Loucy (cell line): ENCODE measurements at regions not wholly inside any gene's neighbourhood (a gene's known extent, or its start where the extent isn't known, plus 50 kb on each side); places are given as distances from the start of the nearest gene placed in this dataset.

ENCODE experiments used
- EZH2phosphoT487 ChIP-seq: fragments of 200-600 bp; IDR thresholded peaks from 2 replicates; pipeline ENCODE4 v1.6.1; 2018; ENCODE audit warnings: antibody characterized with exemption, mild to moderate bottlenecking, moderate library complexity, borderline replicate concordance
- TF ChIP-seq, protein P1 (sequence below): fragments of 200-600 bp; sonication (generic); conservative IDR thresholded peaks from 2 replicates; pipeline ENCODE4 v1.5.1; 2014; ENCODE audit warnings: mild to moderate bottlenecking, antibody characterized with exemption, low read length

DNA sequence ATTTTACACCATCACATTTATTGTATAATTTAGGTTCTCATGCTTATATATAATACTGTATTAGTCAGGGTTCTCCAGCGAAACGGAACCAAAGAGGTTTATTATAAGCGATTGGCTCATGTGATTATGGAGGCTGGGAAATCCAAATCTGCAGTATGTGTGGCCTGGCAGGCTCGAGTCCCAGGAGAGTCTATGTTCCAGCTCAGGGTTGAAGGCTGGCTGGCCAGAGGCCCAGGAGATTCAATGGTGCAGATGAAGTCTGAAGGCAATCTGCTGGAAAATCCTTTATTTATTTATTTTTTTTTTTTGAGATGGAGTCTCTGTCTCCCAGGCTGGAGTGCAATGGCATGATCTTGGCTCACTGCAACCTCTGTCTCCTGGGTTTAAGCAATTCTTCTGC, 63.0 kb upstream of the WDFY3 start:
- TF ChIP-seq, protein P1, sequence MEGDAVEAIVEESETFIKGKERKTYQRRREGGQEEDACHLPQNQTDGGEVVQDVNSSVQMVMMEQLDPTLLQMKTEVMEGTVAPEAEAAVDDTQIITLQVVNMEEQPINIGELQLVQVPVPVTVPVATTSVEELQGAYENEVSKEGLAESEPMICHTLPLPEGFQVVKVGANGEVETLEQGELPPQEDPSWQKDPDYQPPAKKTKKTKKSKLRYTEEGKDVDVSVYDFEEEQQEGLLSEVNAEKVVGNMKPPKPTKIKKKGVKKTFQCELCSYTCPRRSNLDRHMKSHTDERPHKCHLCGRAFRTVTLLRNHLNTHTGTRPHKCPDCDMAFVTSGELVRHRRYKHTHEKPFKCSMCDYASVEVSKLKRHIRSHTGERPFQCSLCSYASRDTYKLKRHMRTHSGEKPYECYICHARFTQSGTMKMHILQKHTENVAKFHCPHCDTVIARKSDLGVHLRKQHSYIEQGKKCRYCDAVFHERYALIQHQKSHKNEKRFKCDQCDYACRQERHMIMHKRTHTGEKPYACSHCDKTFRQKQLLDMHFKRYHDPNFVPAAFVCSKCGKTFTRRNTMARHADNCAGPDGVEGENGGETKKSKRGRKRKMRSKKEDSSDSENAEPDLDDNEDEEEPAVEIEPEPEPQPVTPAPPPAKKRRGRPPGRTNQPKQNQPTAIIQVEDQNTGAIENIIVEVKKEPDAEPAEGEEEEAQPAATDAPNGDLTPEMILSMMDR, result no peak
- no peak for TF ChIP-seq EZH2phosphoT487
